ENCODE measurements at regions not wholly inside any gene's neighbourhood (a gene's known extent, or its start where the extent isn't known, plus 50 kb on each side); places are given as distances from the start of the nearest gene placed in this dataset.

- no peak for TF ChIP-seq USF2 (IDR thresholded peaks at IDR 0.05; ENCODE audit: low read length)
- no peak for TF ChIP-seq SUZ12 (IDR thresholded peaks at IDR 0.05; ENCODE audit: low read length)
Observed at GRCh38 chrX:42948723-42949657, 171.0 kb upstream of the PPP1R2C start (continued).
